Neural progenitor cell (in vitro differentiated cells): ENCODE measurements at regions not wholly inside any gene's neighbourhood (a gene's known extent, or its start where the extent isn't known, plus 50 kb on each side); places are given as distances from the start of the nearest gene placed in this dataset.

Source experiments
- EZH2phosphoT487 ChIP-seq: fragments of 200-600 bp; sonication (generic); IDR thresholded peaks from 2 replicates; pipeline ENCODE4 v1.6.1; 2017; ENCODE audit warnings: antibody characterized with exemption
- TF ChIP-seq, protein P1 (sequence below): fragments of 200-600 bp; sonication (generic); IDR thresholded peaks from 2 replicates; pipeline ENCODE4 v1.5.1; 2017; ENCODE audit warnings: antibody characterized with exemption, mild to moderate bottlenecking

DNA sequence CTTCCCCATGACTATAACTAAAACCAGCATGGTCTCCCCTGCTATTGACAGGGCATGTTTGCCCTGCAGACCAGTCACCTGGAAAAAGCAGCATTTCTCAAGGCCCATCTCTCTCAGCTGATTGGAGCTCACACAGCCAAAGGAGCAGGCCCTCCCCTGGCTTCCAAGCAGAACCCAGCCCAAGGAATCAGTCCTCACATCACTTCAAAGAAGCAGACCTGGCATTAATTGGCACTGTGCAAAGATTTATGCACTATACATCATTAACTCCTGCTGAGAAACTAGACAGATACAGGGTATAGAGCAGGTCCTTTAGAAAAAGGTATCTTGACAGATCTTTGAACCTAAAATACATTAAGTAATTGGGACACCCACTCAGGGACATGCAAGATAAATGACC lies 323.8 kb upstream of the PPP2R3A start:
- TF ChIP-seq, protein P1, sequence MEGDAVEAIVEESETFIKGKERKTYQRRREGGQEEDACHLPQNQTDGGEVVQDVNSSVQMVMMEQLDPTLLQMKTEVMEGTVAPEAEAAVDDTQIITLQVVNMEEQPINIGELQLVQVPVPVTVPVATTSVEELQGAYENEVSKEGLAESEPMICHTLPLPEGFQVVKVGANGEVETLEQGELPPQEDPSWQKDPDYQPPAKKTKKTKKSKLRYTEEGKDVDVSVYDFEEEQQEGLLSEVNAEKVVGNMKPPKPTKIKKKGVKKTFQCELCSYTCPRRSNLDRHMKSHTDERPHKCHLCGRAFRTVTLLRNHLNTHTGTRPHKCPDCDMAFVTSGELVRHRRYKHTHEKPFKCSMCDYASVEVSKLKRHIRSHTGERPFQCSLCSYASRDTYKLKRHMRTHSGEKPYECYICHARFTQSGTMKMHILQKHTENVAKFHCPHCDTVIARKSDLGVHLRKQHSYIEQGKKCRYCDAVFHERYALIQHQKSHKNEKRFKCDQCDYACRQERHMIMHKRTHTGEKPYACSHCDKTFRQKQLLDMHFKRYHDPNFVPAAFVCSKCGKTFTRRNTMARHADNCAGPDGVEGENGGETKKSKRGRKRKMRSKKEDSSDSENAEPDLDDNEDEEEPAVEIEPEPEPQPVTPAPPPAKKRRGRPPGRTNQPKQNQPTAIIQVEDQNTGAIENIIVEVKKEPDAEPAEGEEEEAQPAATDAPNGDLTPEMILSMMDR = no peak
- no peak for TF ChIP-seq EZH2phosphoT487
